GM12865 (cell line): ENCODE measurements at regions not wholly inside any gene's neighbourhood (a gene's known extent, or its start where the extent isn't known, plus 50 kb on each side); places are given as distances from the start of the nearest gene placed in this dataset.

Experiments
- DNase-seq: peaks from one replicate; pipeline ENCODE4 v3.0.0; 2010; ENCODE audit warnings: low read depth
- H3K4me3 ChIP-seq: 2 replicates; pipeline ENCODE4 v1.5.1; 2011; ENCODE audit warnings: mild to moderate bottlenecking, low read depth, low read length, control low read depth
- CTCF ChIP-seq: IDR thresholded peaks from 2 replicates; pipeline ENCODE4 v1.5.1; 2011; ENCODE audit warnings: low read length, control low read depth, low read depth, inconsistent platforms; ENCODE audit not compliant: insufficient read depth; ENCODE audit errors: missing control alignments

DNA sequence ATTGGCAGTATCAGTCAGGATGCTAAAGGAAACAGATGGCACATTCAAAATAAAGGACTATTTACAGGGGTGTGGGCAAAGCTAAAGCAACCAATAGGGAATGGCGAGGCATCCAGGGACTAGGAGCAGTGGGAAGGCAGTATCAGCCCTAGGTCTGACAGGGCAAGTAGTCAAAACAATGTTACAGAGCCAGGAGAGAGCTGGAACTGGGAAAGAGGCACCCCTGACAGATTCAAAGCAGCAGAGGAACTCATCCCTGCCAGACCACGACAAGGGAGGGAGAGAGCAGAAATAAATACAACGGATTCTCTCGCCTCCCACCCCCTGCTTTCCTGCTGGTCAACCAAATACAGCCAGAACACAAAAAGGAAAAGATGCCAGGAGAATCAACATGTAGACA lies 371.5 kb downstream of the NR2F1-AS1 start:
- DNase-seq = no peak
- no peak overlapping the region for H3K4me3 ChIP-seq
- TF ChIP-seq CTCF = no peak

DNA sequence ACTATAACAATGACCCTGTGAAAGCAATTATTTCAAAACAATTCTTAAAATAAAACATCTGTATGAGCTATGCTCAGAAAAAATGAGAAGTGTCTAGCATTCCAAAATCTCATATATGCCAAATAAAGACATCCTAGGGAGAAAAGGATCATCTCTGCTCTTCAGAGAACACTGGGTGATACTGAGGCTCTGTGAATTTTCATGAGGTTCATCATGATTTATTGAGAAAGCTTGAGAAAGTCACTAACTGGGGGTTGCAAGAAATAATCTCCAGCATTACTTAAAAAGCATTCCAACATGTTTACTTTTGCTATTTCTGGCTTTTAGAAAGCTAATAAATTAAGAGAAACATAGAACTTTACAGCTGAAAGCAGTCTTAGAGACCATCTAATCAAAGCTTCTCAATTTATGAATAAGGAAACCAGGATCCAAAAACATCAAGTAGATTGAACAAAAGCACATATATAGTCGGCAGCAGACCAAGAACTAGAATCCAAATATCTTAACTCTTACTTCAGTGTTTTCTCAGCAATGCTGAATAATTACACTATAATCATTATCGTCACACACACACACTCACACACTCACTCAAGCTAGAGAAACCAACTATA lies 372.8 kb downstream of the NR2F1-AS1 start:
- DNase-seq = no peak
- H3K4me3 ChIP-seq = no peak overlapping the region
- TF ChIP-seq CTCF = no peak

DNA sequence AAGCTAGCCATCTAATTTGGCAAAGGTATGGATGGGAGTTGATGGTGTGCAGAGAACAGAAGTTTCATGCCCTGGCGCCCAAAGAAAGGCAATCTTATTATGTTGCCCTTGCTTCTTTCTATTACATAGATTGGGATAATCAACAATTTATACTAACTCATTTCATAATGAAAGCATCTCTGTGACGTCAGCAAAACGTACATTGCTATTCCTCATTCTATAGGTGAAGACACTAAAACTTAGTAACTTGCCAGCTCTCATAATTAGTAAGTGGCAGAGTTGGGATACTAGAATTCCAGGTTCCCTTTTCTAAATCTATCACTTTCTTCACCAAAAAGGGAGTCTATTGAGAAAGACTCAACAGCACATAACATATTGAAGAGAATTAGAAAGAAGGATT lies 374.8 kb downstream of the NR2F1-AS1 start:
- TF ChIP-seq CTCF = no peak
- DNase-seq = no peak
- H3K4me3 ChIP-seq = no peak overlapping the region

GRCh38 chr5:93201061-93201460 lies 380.0 kb downstream of the NR2F1-AS1 start:
- H3K4me3 ChIP-seq = no peak overlapping the region
- TF ChIP-seq CTCF = no peak
- DNase-seq = no peak

DNA sequence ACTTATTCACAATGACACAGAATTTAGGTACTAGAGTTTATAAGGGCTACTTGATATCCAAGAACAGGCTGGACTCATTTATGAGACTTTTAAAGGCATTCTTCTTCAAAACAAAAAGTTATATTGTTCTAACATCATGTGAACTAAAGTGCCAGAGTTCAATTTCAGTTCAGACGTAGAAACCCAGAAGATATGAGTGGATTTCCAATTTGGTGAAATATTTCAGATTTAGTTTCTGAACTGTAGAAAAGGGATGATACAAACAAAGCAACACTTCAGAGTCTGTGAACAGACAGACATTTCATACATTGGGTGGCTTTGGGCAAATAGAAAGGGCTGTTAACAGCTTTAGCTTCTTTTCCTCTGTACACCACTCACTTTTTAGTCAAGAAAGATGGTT lies 384.0 kb downstream of the NR2F1-AS1 start:
- TF ChIP-seq CTCF = no peak
- DNase-seq = no peak
- no peak overlapping the region for H3K4me3 ChIP-seq

GRCh38 chr5:93193431-93194347 lies 387.3 kb downstream of the NR2F1-AS1 start:
- no peak for DNase-seq
- H3K4me3 ChIP-seq = no peak overlapping the region
- TF ChIP-seq CTCF = no peak
